Renal cortex interstitium (tissue), 11 donors: ENCODE measurements at regions not wholly inside any gene's neighbourhood (a gene's known extent, or its start where the extent isn't known, plus 50 kb on each side); places are given as distances from the start of the nearest gene placed in this dataset.
"Not testable (repeated sequence)": the region's sequence is repeated elsewhere in the genome, so short reads cannot be mapped to it uniquely, and the experiment has no call there.

ENCODE experiments used
- DNase-seq, 11 donors: peaks; one replicate each; pipeline ENCODE4 v3.0.0-alpha.2; 2013; ENCODE audit warnings: low read depth in 9 of 11, low spot score in 4 of 11; ENCODE audit errors: extremely low read depth in 1 of 11

- DNase-seq, result no peak
These were observed 507.6 kb downstream of the SUCLG1 start for GRCh38 chr2:83951378-83951947.

- no peak for DNase-seq
These were observed 509.7 kb downstream of the SUCLG1 start for GRCh38 chr2:83949361-83949760.

GRCh38 chr2:83944191-83944590 is 514.9 kb downstream of the SUCLG1 start:
- no peak for DNase-seq

- DNase-seq, result no peak
These were observed 515.8 kb downstream of the SUCLG1 start for GRCh38 chr2:83943265-83943664.

- DNase-seq, result no peak
These were observed 517.2 kb downstream of the SUCLG1 start for GRCh38 chr2:83941886-83942285.

- DNase-seq, result no peak
These were observed 525.3 kb downstream of the SUCLG1 start for GRCh38 chr2:83933749-83934148.

GRCh38 chr2:83923531-83923930 is 535.5 kb downstream of the SUCLG1 start:
- DNase-seq, result no peak

GRCh38 chr2:83916559-83916958 is 542.5 kb downstream of the SUCLG1 start:
- DNase-seq, result no peak

GRCh38 chr2:83915381-83915780 is 543.7 kb downstream of the SUCLG1 start:
- no peak for DNase-seq

- no peak for DNase-seq
These were observed 550.3 kb downstream of the SUCLG1 start for GRCh38 chr2:83908750-83909149.

GRCh38 chr2:83901317-83901716 is 557.8 kb downstream of the SUCLG1 start:
- no peak for DNase-seq

- no peak for DNase-seq
These were observed 558.2 kb downstream of the SUCLG1 start for GRCh38 chr2:83900862-83901261.

- no peak for DNase-seq
These were observed 559.8 kb downstream of the SUCLG1 start for GRCh38 chr2:83899271-83899670.

- DNase-seq, result no peak
These were observed 564.1 kb downstream of the SUCLG1 start for GRCh38 chr2:83894976-83895375.

GRCh38 chr2:83887757-83888156 is 571.3 kb downstream of the SUCLG1 start:
- DNase-seq, result no peak

GRCh38 chr2:83879127-83879526 is 580.0 kb downstream of the SUCLG1 start:
- no peak for DNase-seq

GRCh38 chr2:83877261-83877660 is 581.8 kb downstream of the SUCLG1 start:
- DNase-seq, result not testable (repeated sequence)

GRCh38 chr2:83874712-83875430 is 584.2 kb downstream of the SUCLG1 start:
- DNase-seq, result no peak

GRCh38 chr2:83874066-83874465 is 585.0 kb downstream of the SUCLG1 start:
- no peak for DNase-seq

GRCh38 chr2:83873110-83873509 is 586.0 kb downstream of the SUCLG1 start:
- DNase-seq, result no peak

- DNase-seq, result peak in 8 of 11 donors; percentile 1 to 20 (median 8)
These were observed 592.9 kb downstream of the SUCLG1 start for GRCh38 chr2:83866211-83866610.
